ENCODE measurements at regions not wholly inside any gene's neighbourhood (a gene's known extent, or its start where the extent isn't known, plus 50 kb on each side); places are given as distances from the start of the nearest gene placed in this dataset.

GRCh38 chr20:53832499-53832898 lies 237.9 kb downstream of the BCAS1 start:
- Mint-ChIP-seq H3K27ac (peak overlapping the region in 5 of 6 donors; percentile 12 to 68 (median 45)), H3K36me3 (no peaks in the 10 kb centered on the region), H3K9me3 (no peaks in the 10 kb centered on the region), H3K27me3 (ENCODE audit: low read depth in 3 of 3) (peaks cover 6 to 11% (median 6%) of the 10 kb centered on the region in 3 donors), H3K4me3 (no peak overlapping the region), H3K4me1 (peaks cover 70 to 88% of the 10 kb centered on the region in 2 donors)
- DNase-seq, result no peak

- Mint-ChIP-seq H3K36me3 (no peaks in the 10 kb centered on the region), H3K27ac (peak overlapping the region in 2 of 6 donors; percentile 6 to 39), H3K4me1 (peaks cover 68 to 88% of the 10 kb centered on the region in 2 donors), H3K9me3 (no peaks in the 10 kb centered on the region), H3K4me3 (no peak overlapping the region), H3K27me3 (ENCODE audit: low read depth in 3 of 3) (peaks cover 6 to 11% (median 6%) of the 10 kb centered on the region in 3 donors)
- no peak for DNase-seq
Measured at GRCh38 chr20:53831812-53832211, 238.2 kb upstream of the ZNF217 start.

- Mint-ChIP-seq H3K36me3 (no peaks in the 10 kb centered on the region), H3K27me3 (ENCODE audit: low read depth in 3 of 3) (peaks cover 6 to 11% (median 6%) of the 10 kb centered on the region in 3 donors), H3K4me3 (peak overlapping the region in 1 of 5 donors; percentile 12), H3K4me1 (peaks cover 70 to 84% of the 10 kb centered on the region in 2 donors), H3K27ac (peak overlapping the region in 1 of 6 donors; percentile 14), H3K9me3 (no peaks in the 10 kb centered on the region)
- DNase-seq, result no peak
Measured at GRCh38 chr20:53831228-53831627, 237.6 kb upstream of the ZNF217 start.

GRCh38 chr20:53829724-53830521 lies 236.3 kb upstream of the ZNF217 start:
- Mint-ChIP-seq H3K27me3 (ENCODE audit: low read depth in 3 of 3) (peaks cover 0 to 11% (median 3%) of the 10 kb centered on the region in 3 donors), H3K27ac (peak overlapping the region; percentile 81 to 99 (median 96)), H3K4me1 (peaks cover 61 to 73% of the 10 kb centered on the region in 2 donors), H3K9me3 (no peaks in the 10 kb centered on the region), H3K36me3 (no peaks in the 10 kb centered on the region), H3K4me3 (peak overlapping the region; percentile 81 to 88 (median 85))
- DNase-seq, result peak in 1 of 3 donors; percentile 21

- Mint-ChIP-seq H3K36me3 (no peaks in the 10 kb centered on the region), H3K4me3 (peak overlapping the region; percentile 81 to 88 (median 85)), H3K27ac (peak overlapping the region; percentile 81 to 99 (median 96)), H3K9me3 (no peaks in the 10 kb centered on the region), H3K4me1 (peaks cover 54 to 67% of the 10 kb centered on the region in 2 donors), H3K27me3 (ENCODE audit: low read depth in 3 of 3) (peaks cover 0 to 11% (median 3%) of the 10 kb centered on the region in 3 donors)
- peak; percentile 43 to 51 (median 45) for DNase-seq
Measured at GRCh38 chr20:53829255-53829723, 235.7 kb upstream of the ZNF217 start.

- peaks cover 0 to 6% (median 0%) of the 10 kb centered on the region in 3 donors for H3K27me3 Mint-ChIP-seq (ENCODE audit: low read depth in 3 of 3)
- H3K4me3 Mint-ChIP-seq, result peak overlapping the region; percentile 81 to 88 (median 85)
Measured at GRCh38 chr20:53828682-53829254, 235.1 kb upstream of the ZNF217 start.

GRCh38 chr20:53828088-53828681 lies 234.5 kb upstream of the ZNF217 start:
- DNase-seq, result no peak
- Mint-ChIP-seq H3K27ac (peak overlapping the region; percentile 81 to 99 (median 96)), H3K4me3 (peak overlapping the region; percentile 81 to 88 (median 85)), H3K36me3 (no peaks in the 10 kb centered on the region), H3K27me3 (ENCODE audit: low read depth in 3 of 3) (peaks cover 0 to 4% (median 1%) of the 10 kb centered on the region in 3 donors), H3K4me1 (peaks cover 43 to 56% of the 10 kb centered on the region in 2 donors), H3K9me3 (no peaks in the 10 kb centered on the region)

More at GRCh38 chr20:53828682-53829254, 235.1 kb upstream of the ZNF217 start:
- H3K27ac Mint-ChIP-seq, result peak overlapping the region; percentile 81 to 99 (median 96)
- no peak for DNase-seq
- peaks cover 49 to 62% of the 10 kb centered on the region in 2 donors for H3K4me1 Mint-ChIP-seq
- no peaks in the 10 kb centered on the region for H3K9me3 Mint-ChIP-seq
- no peaks in the 10 kb centered on the region for H3K36me3 Mint-ChIP-seq

- no peak for DNase-seq
- no peaks in the 10 kb centered on the region for H3K36me3 Mint-ChIP-seq
- no peaks in the 10 kb centered on the region for H3K9me3 Mint-ChIP-seq
- H3K4me1 Mint-ChIP-seq, result peaks cover 42 to 50% of the 10 kb centered on the region in 2 donors
- H3K27ac Mint-ChIP-seq, result peak overlapping the region in 5 of 6 donors; percentile 5 to 99 (median 60)
- H3K27me3 Mint-ChIP-seq (ENCODE audit: low read depth in 3 of 3), result peaks cover 0 to 6% (median 3%) of the 10 kb centered on the region in 3 donors
- H3K4me3 Mint-ChIP-seq, result peak overlapping the region in 1 of 5 donors; percentile 12
Measured at GRCh38 chr20:53827292-53828087, 233.9 kb upstream of the ZNF217 start.

- H3K27me3 Mint-ChIP-seq (ENCODE audit: low read depth in 3 of 3), result peaks cover 0 to 6% (median 3%) of the 10 kb centered on the region in 3 donors
- H3K27ac Mint-ChIP-seq, result peak overlapping the region in 4 of 6 donors; percentile 42 to 85 (median 60)
- peak overlapping the region in 1 of 5 donors; percentile 9 for H3K4me3 Mint-ChIP-seq
- no peak for DNase-seq
- no peaks in the 10 kb centered on the region for H3K36me3 Mint-ChIP-seq
- H3K9me3 Mint-ChIP-seq, result no peaks in the 10 kb centered on the region
- peaks cover 37 to 43% of the 10 kb centered on the region in 2 donors for H3K4me1 Mint-ChIP-seq
Measured at GRCh38 chr20:53826597-53827291, 233.1 kb upstream of the ZNF217 start.

GRCh38 chr20:53826090-53826489 lies 232.5 kb upstream of the ZNF217 start:
- Mint-ChIP-seq H3K36me3 (no peaks in the 10 kb centered on the region), H3K9me3 (no peaks in the 10 kb centered on the region), H3K27me3 (ENCODE audit: low read depth in 3 of 3) (peaks cover 0 to 6% (median 3%) of the 10 kb centered on the region in 3 donors), H3K4me3 (no peak overlapping the region), H3K27ac (peak overlapping the region in 1 of 6 donors; percentile 56), H3K4me1 (peaks cover 37 to 43% of the 10 kb centered on the region in 2 donors)
- DNase-seq, result no peak

- H3K27ac Mint-ChIP-seq, result peak overlapping the region in 2 of 6 donors; percentile 52 to 53
- no peak overlapping the region for H3K4me3 Mint-ChIP-seq
- H3K9me3 Mint-ChIP-seq, result no peaks in the 10 kb centered on the region
- DNase-seq, result no peak
- H3K27me3 Mint-ChIP-seq (ENCODE audit: low read depth in 3 of 3), result peaks cover 0 to 6% (median 3%) of the 10 kb centered on the region in 3 donors
- peaks cover 33 to 35% of the 10 kb centered on the region in 2 donors for H3K4me1 Mint-ChIP-seq
- no peaks in the 10 kb centered on the region for H3K36me3 Mint-ChIP-seq
Measured at GRCh38 chr20:53825282-53825681, 231.6 kb upstream of the ZNF217 start.

GRCh38 chr20:53824779-53825178 lies 231.1 kb upstream of the ZNF217 start:
- peak overlapping the region in 1 of 6 donors; percentile 47 for H3K27ac Mint-ChIP-seq
- H3K4me3 Mint-ChIP-seq, result no peak overlapping the region
- H3K27me3 Mint-ChIP-seq (ENCODE audit: low read depth in 3 of 3), result peaks cover 0 to 6% (median 3%) of the 10 kb centered on the region in 3 donors

More at GRCh38 chr20:53824779-53825178, 231.1 kb upstream of the ZNF217 start:
- Mint-ChIP-seq H3K4me1 (peaks cover 28 to 30% of the 10 kb centered on the region in 2 donors), H3K36me3 (no peaks in the 10 kb centered on the region), H3K9me3 (no peaks in the 10 kb centered on the region)
- DNase-seq, result no peak
